ENCODE measurements at regions not wholly inside any gene's neighbourhood (a gene's known extent, or its start where the extent isn't known, plus 50 kb on each side); places are given as distances from the start of the nearest gene placed in this dataset.
"Not testable (repeated sequence)": the region's sequence is repeated elsewhere in the genome, so short reads cannot be mapped to it uniquely, and the experiment has no call there.

DNA sequence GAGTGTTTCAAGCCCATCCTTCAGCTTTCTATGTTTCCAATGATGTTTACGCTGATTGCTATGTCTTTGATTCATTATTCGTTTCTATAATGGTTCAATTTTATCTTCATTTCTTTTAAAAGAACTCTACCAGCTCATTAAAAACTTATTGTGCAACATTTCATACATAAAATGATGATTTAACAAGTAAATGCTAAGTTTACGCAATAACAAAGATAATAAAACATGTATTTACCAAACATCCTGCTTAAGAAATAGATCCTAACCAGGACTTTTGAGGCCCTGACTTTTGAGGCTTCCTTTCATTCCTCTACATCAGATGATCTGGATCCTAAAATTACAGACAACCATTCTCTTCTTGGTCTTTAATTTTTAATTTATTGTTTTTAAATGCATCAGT lies 86.5 kb upstream of the DLGAP1 start:
- no peak for DNase-seq (ENCODE audit: low spot score)

DNA sequence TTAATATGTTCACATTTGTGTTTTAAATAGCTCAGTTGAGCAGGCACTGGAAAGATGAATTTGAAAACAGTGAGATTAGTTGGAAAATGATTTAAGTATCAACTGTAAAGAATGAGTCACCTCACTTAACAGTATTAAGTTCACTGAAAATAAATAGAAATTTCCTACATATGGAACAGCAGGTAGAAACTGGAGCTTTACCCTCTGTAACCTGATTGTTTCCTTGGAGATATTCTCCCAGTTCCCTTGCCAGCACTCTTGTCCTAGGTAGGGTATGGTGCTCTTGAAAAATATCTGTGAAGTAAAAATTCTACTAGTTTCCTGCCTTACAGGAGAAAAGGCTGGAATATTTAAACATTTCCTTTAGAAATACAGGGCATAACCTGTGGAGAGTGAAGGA lies 81.3 kb upstream of the DLGAP1 start:
- DNase-seq (ENCODE audit: low spot score), result no peak

DNA sequence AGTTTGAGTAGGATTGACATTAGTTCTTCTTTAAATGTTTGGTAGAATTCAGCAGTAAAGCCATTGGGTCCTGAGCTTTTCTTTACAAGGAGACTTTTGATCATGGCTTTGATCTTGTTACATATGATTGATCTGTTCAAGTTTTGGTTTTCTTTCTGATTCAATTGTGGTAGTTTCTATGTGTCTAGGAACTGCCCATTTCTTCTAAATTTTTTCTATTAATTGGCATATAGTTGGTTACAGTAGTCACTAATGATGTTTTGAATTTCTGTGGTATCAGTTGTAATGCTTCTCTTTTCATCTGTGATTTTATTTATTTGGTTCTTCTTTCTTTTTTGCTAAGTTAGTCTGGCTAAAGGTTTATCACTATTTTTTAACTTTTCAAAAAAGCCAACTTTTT lies 73.3 kb upstream of the DLGAP1 start:
- no peak for DNase-seq (ENCODE audit: low spot score)

DNA sequence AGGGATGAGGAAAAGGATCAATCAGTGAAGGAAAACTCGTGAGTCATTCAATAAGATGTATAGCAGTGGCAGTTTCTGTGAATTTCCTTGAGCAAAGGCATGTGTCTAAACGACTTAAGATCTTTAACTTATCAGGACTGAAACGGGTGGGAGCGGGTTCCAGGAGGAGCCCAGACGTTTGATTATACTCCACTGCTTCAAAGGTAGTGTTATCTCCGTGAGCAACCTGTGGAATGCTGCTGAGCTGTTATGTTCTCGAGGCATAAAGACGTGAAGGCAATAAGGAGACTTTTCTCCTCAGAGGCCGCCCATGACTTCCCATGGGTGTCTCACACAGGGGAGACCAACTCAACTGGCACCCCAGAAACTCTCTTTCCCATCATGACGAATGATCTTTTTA lies 72.7 kb upstream of the DLGAP1 start:
- not testable (repeated sequence) for DNase-seq (ENCODE audit: low spot score)

DNA sequence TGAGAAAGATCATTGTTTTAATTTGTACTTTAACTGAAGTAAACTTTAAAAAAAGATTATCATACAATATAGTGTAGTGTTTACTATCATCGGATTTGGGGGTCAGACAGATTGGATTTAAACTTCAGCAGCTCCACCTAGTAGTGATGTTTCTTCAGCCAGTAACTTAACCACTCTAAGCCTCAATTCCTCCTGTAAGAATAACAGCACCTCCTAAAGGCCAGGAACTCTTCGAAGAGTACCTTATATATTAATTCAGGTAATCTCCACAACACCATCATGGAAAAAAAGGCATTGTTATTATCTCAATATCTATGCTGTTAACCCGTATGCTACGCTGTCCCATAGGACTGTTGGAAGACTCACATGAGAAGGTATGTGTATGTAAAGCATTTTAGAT lies 69.0 kb upstream of the DLGAP1 start:
- DNase-seq (ENCODE audit: low spot score), result no peak

DNA sequence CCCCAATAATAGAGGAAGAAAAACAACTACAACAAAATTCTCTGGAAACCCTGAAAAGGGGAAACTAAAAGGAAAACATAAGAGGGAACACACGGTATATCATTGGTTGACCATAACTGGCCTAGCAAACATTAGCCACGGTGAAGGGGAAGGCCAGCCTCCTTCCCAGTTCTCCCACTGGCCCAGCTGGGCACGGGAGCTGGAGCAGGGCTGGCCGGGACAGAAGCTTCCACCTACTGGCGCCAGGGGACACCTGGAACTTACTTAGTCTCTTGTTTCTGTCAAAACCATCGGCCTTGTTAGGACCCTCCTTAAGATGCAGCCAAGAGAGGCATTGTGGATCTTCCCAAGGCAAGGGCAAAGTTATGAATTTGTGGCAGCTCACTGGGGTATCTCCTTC lies 56.1 kb upstream of the DLGAP1 start:
- no peak for DNase-seq (ENCODE audit: low spot score)

DNA sequence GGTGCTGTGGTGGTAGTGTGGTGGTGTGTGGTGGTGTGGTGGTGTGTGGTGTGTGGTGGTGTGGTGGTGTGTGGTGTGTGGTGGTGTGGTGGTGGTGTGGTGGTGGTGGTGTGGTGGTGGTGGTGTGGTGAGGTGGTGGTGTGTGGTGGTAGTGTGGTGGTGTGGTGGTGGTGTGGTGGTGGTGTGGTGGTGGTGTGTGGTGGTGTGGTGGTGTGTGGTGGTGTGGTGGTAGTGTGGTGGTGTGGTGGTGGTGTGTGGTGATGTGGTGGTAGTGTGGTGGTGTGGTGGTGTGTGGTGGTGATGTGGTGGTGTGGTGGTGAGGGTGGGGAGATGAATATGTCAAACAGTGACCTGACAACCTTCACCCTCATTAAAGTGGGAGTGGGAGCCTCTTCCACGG lies 55.6 kb upstream of the DLGAP1 start:
- DNase-seq (ENCODE audit: low spot score), result no peak

DNA sequence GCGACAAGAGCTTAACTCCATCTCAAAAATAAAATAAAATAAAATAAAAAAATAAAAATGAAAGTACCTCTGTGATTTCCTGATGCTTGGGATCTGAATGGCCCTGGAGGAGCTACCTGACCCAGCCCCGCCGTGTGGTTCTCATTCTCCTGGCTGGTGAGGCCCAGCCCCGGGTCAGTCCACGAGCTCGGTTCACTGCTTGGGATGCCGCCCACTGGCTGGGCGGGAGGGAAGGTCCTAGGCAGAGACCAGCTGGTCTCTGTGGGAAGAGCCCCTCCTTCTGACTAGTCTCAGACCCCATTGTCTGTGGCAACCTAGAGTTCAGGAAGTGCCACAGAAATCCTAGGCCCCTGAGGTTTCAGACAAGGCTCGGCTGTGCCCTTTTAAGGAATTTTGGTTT lies 55.1 kb upstream of the DLGAP1 start:
- DNase-seq (ENCODE audit: low spot score), result no peak
